Lower leg skin (tissue), 3 donors: ENCODE measurements at regions not wholly inside any gene's neighbourhood (a gene's known extent, or its start where the extent isn't known, plus 50 kb on each side); places are given as distances from the start of the nearest gene placed in this dataset.

Experiments used
- CTCF ChIP-seq, 3 donors: fragments of 450-650 bp; IDR thresholded peaks; one replicate each; pipeline ENCODE4 v1.5.1; 2016; ENCODE audit warnings: antibody characterized with exemption in 3 of 3, mild to moderate bottlenecking in 3 of 3, moderate library complexity in 2 of 3
- POLR2A ChIP-seq, 2 donors: fragments of 450-650 bp; IDR thresholded peaks; one replicate each; pipeline ENCODE4 v1.6.1; 2016 to 2017; ENCODE audit warnings: antibody characterized with exemption in 2 of 2, mild to moderate bottlenecking in 1 of 2, moderate library complexity in 1 of 2

DNA sequence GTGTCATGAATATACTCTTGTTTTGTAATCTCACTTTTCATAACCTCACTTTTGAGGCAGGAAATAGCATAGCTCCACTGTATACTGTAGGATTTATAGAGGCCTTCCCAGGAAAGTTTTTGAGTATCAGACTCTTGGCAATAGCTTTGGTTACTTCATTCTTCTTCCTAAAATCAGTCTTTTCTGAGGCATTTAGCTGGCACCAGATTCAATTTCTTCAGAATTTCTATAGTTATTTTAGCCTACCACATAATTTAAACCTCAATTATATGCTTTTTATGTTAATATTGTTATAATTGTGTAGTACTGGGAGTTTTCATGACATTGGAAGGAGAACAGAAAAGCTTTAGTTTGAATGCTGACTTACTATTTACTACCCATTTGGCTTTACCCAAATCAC, 322.3 kb upstream of the FAR2 start:
- TF ChIP-seq POLR2A (IDR thresholded peaks at IDR 0.05) (no peak), CTCF (IDR thresholded peaks at IDR 0.05) (no peak)
